Middle frontal gyrus (tissue), 1 donor: ENCODE measurements at regions not wholly inside any gene's neighbourhood (a gene's known extent, or its start where the extent isn't known, plus 50 kb on each side); places are given as distances from the start of the nearest gene placed in this dataset.
A peak's percentile ranks its signal among the peaks of the same experiment; 100 is the strongest.
"Not testable (repeated sequence)": the region's sequence is repeated elsewhere in the genome, so short reads cannot be mapped to it uniquely, and the experiment has no call there.

Source experiments
- DNase-seq: peaks from one replicate; pipeline ENCODE4 v3.0.0-alpha.2; 2015; ENCODE audit warnings: low spot score; ENCODE audit errors: extremely low spot score

GRCh38 chr5:129163810-129164378 is 69.3 kb downstream of the ISOC1 start:
- no peak for DNase-seq

DNA sequence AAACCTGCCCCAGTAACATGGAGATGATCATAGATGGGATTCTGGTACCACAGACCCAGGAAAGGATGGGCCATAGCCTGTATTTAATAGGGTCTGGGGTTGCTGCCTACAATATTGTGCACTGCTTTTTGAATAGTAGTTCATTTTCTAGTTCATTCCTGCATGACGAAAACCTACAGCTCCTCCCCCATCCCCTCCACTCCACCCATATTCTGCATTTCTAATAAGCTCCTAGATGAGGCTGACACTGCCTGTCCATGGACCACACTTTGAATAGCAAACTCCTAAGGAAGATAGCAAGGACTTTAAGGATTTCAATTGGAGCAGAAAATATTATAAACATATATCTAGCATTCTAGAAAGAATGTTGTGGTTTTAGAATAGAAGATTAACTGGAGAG is 75.5 kb downstream of the ISOC1 start:
- no peak for DNase-seq

DNA sequence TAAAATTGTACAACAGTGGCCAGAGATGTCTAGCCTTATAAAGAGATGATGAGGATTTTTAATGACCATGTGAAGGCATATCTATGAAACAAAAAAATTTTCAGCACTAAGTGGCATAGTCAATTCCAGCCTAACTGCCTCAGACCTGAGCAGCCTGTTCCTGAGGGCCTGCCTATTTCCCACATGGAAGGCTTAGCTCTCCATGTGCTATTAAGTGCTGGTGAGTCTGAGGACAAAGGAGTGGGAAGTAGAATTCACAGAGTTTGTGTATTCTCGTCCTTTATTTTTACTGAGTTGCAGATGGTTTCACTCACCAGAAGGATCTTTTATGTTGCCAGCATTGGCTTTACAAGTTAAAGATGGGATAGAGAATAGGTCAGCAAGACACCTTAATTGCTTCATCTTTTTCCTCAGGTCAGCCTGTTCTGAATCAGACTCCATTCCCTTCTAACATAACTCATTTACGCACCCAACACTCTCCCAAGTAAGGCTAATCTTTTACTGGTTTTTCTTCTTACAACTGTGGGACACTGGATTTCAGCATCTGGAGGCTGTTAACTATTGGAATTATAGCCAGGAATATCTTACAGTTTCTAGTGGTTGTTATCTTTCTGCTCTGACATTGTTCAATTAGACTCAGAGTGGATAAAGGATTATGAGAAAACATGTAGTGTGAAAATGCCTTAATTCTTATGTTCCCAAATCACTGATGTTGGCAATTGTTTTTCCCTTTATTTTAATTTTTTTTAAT is 76.8 kb downstream of the ISOC1 start:
- DNase-seq: no peak

- peak; percentile 8 for DNase-seq
Measured at GRCh38 chr5:129172580-129172979, 78.0 kb downstream of the ISOC1 start.

DNA sequence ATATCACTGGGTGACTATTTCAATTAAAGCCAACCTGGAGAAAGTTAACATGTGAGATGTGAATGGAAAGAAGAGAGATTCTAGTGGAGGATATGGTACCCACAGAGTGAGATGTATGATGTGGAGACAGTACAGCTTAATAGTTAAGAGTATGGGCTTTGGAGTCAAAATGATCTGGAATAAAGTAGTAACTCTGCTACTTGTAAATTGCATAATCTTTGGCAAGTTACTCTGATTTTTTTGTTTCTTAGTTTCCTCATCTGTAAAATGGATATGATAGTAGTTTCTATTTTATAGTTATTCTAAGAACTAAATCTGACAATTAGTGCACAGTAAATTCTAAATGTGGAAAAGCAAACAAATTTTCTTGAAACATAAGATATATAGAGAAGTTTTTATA is 79.2 kb downstream of the ISOC1 start:
- DNase-seq: no peak

- DNase-seq: no peak
Measured at GRCh38 chr5:129174480-129174879, 79.9 kb downstream of the ISOC1 start.

DNA sequence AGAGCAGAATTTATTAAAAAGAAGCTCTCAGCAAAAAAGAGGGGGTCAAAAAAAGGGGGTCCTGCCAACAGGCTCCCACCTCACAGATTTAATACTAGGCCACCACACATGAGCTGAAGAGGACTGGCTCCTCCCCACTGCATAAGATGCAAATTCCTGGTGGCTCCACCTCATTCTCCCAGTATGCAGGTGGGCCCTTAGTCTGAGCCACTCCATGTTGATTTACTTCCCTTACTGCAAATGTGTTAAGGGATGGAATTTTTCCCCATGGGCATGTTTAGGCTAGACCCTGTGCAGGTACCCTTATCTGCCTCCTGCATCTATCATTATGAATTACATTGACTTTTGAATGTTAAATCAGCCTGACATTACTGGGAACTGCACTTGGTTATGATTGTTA is 82.9 kb downstream of the ISOC1 start:
- DNase-seq: no peak

- DNase-seq: no peak
Measured at GRCh38 chr5:129199308-129199707, 104.8 kb downstream of the ISOC1 start.

- no peak for DNase-seq
Measured at GRCh38 chr5:129204525-129204924, 110.0 kb downstream of the ISOC1 start.

DNA sequence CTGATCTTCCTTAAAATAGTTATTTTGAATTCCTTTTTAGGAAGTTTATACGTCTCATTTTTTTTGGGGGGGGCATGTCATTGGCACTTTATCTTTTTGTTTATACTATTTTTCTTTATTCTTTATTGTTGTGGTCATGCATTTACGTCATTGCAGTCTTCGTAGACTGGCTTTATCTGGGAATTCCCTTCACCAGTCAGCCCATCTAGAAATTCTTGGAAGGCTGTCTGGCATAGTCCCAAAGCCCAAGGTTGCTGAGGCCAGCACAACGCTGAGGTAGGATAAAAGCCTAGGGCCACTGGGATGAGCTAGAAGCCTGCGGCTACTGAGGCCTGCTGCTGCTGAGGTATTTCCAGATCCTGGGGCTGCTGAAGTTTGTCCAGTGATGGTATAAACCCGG is 121.5 kb downstream of the ISOC1 start:
- DNase-seq: no peak

GRCh38 chr5:129217179-129217578 is 122.6 kb downstream of the ISOC1 start:
- no peak for DNase-seq

DNA sequence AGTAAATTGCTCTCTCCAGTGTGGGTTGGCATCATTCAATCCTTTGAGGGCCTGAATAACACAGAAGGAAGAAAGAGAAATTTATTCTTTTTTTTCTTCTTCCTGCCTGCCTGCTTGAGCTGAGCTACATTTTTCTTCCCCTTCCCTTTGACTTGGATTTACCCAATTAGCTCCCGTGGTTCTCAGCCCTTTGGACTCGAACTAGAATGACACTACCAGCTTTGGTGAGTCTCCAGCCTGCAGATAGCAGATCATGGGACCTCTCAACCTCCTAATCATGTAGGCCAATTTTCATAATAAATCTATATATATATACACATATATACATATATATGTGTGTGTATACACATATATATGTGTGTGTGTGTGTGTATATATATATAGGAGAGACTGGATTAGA is 128.6 kb downstream of the ISOC1 start:
- no peak for DNase-seq

DNA sequence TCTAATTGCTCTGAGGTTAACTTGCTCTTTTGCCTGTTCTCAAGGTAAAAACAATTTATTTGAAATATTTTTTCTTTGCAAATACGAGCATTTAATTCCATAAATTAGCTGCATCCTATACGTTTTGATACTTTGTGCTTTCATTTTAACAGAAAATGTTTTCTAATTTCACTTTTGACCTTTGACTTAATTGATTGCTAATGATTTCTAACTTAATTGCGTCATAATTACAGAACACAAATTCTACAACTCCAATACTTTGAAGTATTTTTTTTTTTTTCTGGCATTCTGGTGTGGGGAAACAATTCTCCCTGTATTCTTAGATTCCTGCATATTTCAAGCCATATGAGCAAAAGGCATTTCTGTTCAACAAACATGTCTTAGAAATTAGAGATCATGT is 134.0 kb downstream of the ISOC1 start:
- no peak for DNase-seq

- no peak for DNase-seq
Measured at GRCh38 chr5:129241755-129242154, 147.2 kb downstream of the ISOC1 start.

GRCh38 chr5:129243039-129243438 is 148.5 kb downstream of the ISOC1 start:
- no peak for DNase-seq

GRCh38 chr5:129244478-129244877 is 149.9 kb downstream of the ISOC1 start:
- no peak for DNase-seq

GRCh38 chr5:129245489-129245888 is 150.9 kb downstream of the ISOC1 start:
- peak; percentile 80 for DNase-seq

DNA sequence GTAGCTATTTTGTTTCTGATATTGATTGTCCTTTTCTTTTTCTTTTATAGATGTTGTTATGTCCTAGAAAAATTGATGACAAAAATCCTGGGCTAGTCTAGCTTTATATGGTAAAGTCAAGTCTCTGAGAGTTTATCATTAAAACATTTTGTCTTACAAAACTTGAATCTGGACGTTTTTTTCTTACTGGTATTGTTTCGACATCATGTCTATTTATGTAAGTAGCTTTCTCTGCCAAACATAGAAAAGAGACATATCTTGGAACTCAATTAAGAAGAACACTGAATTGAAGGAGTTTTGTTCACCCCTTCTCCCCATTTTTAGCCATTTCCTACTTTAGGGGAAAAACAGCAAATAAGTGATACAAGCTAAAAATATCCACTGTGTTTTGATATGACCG is 151.5 kb downstream of the ISOC1 start:
- no peak for DNase-seq

- no peak for DNase-seq
Measured at GRCh38 chr5:129249886-129250285, 155.3 kb downstream of the ISOC1 start.

GRCh38 chr5:129271308-129271707 is 176.8 kb downstream of the ISOC1 start:
- no peak for DNase-seq

GRCh38 chr5:129284010-129284409 is 176.1 kb upstream of the ADAMTS19 start:
- DNase-seq: no peak

DNA sequence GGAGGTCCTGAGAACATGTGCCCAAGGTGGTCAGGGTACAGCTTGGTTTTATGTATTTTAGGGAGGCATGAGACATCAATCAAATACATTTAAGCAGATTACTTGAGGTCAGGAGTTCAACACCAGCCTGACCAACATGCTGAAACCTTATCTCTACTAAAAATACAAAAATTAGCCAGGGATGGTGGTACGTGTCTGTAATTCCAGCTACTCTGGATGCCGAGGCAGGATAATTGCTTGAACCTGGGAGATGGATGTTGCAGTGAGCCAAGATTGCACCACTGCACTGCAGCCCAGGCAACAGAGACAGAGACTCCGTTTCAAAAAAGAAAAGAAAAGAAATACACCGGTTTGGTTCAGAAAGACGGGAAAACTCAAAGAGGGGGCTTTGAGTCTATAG is 165.9 kb upstream of the ADAMTS19 start:
- not testable (repeated sequence) for DNase-seq

- DNase-seq: no peak
Measured at GRCh38 chr5:129306725-129307124, 153.4 kb upstream of the ADAMTS19 start.
